HG03066 (cell line): ENCODE measurements at regions not wholly inside any gene's neighbourhood (a gene's known extent, or its start where the extent isn't known, plus 50 kb on each side); places are given as distances from the start of the nearest gene placed in this dataset.
"Not testable (repeated sequence)": the region's sequence is repeated elsewhere in the genome, so short reads cannot be mapped to it uniquely, and the experiment has no call there.

Experiments
- ATAC-seq: cut with Tn5 transposase; IDR thresholded peaks from one replicate; pipeline ENCODE4 v1.9.1; 2021; ENCODE audit warnings: low read depth; ENCODE audit not compliant: unreplicated experiment

- ATAC-seq = no peak
These were observed 144.4 kb downstream of the PTBP2 start for GRCh38 chr1:96865731-96866685.

DNA sequence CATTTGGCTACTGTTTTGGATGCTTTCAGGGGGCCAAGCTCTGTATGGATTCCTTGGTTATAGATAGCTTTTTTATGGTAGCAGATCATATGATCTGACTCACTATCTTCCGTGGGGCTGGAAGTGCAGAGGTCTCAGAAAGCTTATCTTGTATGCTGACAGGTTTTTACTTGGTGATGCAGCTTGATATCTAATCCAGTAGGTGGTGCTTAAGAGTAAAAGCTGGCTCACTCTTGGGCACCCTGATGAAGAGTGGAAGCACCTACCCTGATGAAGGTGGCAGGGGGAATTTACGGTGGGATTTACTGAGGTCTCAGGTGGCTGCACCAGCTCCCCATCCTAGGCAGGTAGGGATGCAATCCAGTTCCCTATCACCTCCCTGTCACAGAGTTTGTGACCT lies 151.2 kb downstream of the PTBP2 start:
- ATAC-seq = no peak

DNA sequence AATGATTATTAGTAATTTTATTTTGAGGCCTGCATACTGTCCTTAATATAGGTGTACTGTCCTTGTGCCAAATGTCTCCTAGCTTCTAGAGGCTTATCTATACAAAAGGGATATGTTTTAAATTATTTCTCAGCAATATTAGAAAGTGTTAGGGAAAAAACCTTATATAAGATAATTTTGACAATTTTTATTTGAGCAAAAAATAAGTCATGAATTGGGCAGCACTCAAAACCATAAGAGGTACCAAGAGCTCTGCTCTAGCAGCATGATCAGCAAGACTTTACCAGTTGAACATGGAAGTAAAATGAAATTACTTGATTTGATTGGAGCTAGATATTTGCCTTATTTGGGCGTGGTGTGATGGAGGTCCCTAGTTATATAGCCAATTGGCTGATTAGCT lies 157.1 kb downstream of the PTBP2 start:
- ATAC-seq = no peak

DNA sequence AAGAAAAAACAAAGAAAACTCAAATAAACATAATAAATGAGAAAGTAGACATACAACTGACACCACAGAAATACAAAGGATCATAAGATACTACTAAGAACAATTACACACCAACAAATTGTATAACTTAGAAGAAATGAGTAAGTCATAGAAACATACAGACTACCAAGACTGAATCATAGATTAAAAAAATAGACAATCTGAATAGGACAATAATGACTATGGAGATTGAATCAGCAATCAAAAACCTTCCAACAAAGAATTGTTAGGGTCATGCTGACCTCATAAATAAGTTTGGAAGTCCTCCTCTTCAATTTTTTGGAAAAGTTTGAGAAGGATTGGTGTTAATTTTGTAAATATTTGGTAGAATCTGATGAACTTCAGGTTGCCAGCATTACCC lies 159.0 kb downstream of the PTBP2 start:
- no peak for ATAC-seq

- ATAC-seq = no peak
These were observed 160.5 kb downstream of the PTBP2 start for GRCh38 chr1:96882096-96882495.

DNA sequence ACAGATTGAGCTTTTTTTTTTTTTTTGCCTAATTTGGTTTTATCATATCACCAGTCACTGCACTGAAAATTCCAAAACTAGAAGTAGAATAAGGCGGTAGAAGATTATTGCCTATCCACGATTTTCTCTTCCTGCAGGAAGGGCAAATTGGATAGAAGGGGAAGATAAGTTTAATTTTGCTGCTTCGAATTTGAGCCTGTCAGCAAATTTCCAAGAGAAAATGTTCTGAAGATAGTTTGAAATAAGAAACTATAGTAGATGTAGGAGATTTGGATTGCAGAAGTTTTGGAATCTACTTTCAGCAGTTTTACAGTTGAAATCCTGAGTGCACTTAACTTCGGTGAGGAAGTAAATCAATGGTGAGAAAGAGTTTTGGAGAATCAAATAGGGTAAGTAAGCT lies 164.9 kb downstream of the PTBP2 start:
- no peak for ATAC-seq

DNA sequence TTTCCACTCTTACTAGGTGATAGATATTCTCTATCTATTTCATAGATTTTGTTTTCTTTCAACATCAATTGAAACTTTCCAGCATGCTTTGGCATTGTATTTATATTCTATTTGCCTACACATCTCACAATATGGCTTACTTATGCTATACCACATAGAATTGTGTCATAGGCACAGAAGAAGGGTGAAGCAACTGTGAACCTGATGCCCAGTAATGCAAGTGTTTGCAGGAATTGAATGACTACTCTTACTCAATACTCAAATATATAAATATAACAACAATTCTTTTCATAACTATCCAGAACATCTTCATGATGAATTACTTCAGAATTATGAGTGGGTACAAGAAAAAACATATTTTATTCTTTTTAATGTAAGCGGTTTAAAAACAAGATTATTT lies 165.9 kb downstream of the PTBP2 start:
- no peak for ATAC-seq

GRCh38 chr1:96901783-96902363 lies 180.3 kb downstream of the PTBP2 start:
- ATAC-seq = no peak

DNA sequence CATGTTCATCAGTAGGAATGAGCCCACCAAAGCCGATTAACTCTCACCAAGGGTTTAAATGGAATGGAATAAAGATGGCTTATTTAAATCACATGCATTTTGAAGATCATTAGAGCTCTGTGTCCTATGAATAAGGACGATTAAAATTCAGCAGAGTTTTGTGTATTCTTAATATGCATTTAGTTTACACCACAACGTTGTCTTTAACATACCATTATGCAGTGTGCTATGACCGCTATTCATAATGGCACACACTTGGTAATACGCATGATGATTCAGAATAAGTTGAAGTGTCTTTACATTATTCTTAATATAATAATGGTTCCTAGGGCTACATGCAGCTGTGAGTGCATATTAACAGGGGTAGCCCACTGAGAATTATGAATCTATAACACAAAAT lies 190.7 kb downstream of the PTBP2 start:
- no peak for ATAC-seq

DNA sequence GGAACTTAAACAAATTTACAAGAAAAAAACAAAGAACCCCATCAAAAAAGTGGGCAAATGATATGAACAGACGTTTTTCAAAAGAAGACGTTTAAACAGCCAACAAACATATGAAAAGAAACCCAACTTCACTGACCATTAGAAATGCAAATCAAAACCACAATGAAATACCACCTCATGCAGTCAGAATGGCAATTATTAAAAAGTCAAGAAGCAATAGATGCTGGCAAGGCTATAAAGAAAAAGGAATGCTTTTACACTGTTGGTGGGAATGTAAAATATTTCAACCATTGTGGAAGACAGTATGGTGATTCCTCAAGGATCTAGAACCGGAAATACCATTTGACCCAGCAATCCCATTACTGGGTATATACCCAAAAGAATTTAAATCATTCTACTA lies 194.1 kb downstream of the PTBP2 start:
- ATAC-seq = not testable (repeated sequence)

DNA sequence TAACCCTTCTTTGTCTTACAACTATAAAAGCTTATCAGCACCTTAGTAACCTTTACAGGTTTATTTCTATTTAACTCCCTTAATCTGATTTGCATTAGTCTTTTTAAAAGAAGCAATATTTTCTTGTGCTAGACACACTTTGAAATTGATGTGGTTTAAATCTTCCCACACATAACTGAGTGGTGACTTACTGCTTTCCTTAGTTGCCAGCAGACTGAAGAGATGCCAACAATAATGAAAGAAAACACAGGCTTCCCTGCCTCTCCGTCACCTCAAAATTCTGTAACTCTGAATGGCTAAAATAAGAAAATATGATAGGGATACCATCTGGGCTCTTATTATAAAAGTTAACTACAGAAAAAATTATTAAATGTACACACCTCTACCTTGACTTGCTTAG lies 196.8 kb downstream of the PTBP2 start:
- ATAC-seq = no peak

- ATAC-seq = no peak
These were observed 200.6 kb downstream of the PTBP2 start for GRCh38 chr1:96922181-96922580.

GRCh38 chr1:96923753-96924152 lies 202.2 kb downstream of the PTBP2 start:
- no peak for ATAC-seq

DNA sequence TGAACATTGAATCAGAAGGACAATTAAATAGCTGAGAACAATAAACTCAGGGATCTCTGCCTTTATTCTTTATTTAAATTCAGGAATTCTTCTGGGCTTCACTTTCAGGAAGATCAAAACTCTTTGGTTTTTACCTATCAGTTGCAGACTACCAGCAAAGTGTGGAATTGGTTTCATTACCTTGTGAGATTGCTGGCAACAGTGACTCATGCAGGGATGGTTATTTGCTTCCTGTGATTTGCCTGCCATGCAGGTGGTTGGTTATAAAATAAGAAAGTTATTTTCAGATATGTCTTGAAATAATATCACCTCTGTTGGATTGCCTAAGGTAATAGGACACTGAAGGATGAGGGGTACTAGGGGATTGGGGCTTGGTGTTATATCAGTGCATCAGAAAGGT lies 204.6 kb downstream of the PTBP2 start:
- ATAC-seq = no peak

GRCh38 chr1:96927125-96927524 lies 205.5 kb downstream of the PTBP2 start:
- no peak for ATAC-seq

DNA sequence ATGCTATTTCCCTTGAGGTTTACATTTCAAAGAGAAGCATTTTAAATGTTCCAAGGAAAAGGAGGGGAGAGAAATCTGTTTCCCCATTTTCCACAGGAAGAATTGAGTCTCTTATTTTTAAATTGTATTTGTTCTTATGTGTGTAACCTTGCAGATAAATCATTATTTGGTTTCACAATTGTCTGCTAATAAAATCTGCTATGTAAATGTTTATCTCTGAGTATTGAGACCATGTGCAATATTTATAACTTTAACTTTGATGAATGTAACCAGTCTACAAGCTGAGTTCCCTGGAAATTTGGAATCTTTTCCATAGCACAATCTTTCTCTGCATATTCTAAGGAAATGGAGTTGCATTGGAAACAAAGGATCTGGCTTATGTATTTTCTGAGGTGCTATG lies 209.6 kb downstream of the PTBP2 start:
- ATAC-seq = no peak

DNA sequence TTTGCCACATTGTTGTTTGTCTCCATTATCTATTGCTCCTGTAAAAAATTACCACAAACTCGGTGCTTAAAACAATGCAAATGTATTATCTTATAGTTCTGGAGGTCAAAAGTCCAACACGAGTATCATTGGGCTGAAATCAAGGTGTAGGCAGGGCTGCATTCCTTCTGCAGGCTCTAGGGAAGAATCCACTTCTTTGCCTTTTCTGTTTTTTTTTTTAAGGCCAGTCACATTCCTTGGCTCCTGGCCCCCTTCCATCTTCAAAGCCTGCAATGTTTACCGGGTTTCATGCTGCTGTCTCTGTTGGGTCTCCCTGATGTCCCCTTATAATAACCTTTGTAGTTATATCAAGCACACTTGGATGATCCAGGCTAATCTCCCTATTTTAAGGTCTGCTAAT lies 212.7 kb downstream of the PTBP2 start:
- no peak for ATAC-seq

DNA sequence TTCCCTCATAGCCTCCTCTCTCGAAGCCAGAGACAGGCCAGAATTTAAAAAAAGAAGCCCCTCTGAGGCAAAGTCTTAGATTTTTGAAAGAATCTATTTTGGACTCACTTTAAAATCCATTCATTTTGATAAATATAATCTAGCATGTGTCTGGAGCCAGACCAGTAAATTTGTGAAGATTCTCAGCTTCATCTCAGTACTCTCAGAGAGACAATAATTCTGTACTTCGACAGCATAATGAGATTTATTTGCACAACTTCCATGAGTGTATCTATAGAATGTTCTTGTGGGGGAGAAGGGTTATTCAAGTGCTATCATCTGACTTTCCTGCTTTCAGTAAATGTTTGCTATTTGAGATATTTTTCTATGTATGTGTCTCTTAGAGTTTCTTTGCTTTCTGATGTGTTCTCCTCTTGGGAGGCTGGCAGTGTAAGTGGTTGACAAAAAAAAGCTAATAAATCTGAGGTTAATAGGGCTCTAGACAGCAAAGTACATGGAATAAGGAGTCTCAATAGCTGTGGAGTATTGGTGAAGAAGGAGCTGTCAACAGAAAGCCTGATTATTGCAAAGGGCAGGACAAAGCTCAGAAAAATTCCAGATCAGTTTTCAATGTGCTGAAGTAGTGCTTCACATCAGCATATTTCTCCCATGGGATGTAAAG lies 223.0 kb downstream of the PTBP2 start:
- no peak for ATAC-seq

- ATAC-seq = no peak
These were observed 224.0 kb downstream of the PTBP2 start for GRCh38 chr1:96945509-96946084.

DNA sequence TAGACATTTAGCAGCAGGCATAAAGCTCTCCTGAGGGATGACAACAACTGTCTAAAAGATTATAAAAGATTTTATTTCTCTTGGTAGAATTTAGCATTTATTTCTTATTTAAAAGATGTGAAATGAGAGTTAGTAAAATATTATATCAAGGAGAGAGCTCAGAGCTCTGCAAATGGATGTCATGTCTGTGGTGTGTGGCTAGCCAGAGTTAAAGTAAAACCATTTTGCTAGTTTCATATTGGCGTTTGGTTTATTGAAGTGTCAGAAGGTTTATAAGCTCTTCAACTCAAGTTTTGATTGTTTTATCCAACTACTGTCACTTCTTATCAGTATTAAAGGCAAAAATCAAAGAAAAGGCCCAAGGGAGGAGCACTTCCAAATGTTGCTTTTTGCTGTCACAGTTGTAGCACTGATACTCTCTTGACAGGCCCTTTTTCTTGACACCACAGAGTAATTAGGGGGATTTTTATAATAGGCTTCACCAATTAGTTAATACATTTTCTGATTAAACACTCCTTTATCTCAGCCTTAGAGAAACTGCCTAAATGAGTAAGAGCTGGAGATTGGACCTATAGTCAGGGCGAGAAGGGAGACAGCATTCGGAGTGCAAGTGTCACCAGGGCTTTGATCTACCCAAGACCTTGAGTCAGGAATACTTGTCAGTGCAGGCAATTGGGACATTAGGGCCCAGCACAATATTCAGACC lies 233.9 kb downstream of the PTBP2 start:
- ATAC-seq = no peak

- ATAC-seq = no peak
These were observed 240.6 kb downstream of the PTBP2 start for GRCh38 chr1:96962216-96962615.
